ENCODE measurements at regions not wholly inside any gene's neighbourhood (a gene's known extent, or its start where the extent isn't known, plus 50 kb on each side); places are given as distances from the start of the nearest gene placed in this dataset.

DNA sequence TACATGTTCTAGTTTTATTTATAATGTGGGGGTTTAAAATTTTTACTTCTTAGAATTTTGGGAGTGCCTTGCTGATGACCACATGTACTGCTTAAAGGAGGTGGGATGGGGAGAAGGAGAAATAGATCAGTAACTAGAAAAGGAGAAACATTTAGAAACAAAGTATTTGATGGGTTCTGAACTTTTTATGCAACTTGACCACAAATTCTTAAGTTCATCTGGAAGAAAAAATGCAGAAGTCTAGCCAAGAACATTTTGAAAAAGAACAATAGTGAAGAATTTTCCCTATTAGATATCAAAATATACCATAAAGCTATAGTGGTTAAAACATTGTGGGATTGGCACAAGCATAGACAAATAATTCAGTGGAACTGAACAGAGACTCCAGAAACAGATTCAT is 73.3 kb upstream of the AMPD3 start:
- TF ChIP-seq, protein P1, sequence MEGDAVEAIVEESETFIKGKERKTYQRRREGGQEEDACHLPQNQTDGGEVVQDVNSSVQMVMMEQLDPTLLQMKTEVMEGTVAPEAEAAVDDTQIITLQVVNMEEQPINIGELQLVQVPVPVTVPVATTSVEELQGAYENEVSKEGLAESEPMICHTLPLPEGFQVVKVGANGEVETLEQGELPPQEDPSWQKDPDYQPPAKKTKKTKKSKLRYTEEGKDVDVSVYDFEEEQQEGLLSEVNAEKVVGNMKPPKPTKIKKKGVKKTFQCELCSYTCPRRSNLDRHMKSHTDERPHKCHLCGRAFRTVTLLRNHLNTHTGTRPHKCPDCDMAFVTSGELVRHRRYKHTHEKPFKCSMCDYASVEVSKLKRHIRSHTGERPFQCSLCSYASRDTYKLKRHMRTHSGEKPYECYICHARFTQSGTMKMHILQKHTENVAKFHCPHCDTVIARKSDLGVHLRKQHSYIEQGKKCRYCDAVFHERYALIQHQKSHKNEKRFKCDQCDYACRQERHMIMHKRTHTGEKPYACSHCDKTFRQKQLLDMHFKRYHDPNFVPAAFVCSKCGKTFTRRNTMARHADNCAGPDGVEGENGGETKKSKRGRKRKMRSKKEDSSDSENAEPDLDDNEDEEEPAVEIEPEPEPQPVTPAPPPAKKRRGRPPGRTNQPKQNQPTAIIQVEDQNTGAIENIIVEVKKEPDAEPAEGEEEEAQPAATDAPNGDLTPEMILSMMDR (IDR thresholded peaks at IDR 0.05), result no peak
- no peak for TF ChIP-seq ZSCAN20 (CRISPR knock-in tag; IDR thresholded peaks at IDR 0.05)
- no peak for TF ChIP-seq GATA3 (IDR thresholded peaks at IDR 0.05; ENCODE audit: borderline replicate concordance)
